HK-2 (cell line): ENCODE measurements at regions not wholly inside any gene's neighbourhood (a gene's known extent, or its start where the extent isn't known, plus 50 kb on each side); places are given as distances from the start of the nearest gene placed in this dataset.

Experiments
- DNase-seq: peaks from one replicate; pipeline ENCODE4 v3.0.0-alpha.2; 2018; ENCODE audit not compliant: unreplicated experiment

DNA sequence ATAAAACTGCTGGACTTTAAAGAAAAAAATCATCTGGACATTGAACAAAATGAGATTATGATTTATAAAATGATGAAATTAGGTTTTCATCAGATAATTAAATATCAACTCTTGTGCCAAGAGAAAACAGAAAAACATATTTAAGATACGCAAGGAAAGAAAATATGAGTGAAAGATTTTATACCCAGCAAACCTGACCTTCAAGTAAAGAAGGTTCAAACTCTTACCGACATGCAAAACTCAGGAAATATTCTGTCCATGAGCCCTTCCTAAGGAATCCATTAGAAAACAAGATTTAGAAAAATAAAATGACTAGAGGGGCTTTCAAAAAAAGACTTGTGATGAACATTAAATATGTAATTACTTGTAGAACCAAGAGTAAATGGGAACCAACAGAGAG is 257.2 kb upstream of the ARID1B start:
- no peak for DNase-seq

DNA sequence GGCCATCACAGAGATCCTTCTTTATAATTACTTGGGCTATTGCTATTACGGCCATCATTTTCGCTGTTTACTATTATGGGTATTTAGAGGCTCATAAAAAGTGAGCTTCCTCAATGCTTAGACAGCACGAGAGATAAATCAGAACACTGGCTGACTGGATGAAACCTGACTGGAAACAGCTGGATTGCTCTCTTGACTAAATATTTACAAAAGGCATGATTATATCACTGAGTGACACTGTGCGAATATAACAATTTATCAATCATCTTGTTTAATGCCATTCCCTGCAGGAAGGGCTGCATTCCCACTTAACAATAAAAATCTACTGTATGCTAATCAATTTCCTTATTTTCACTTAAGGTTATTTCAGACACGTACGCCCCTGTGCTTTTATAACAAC is 260.1 kb upstream of the ARID1B start:
- no peak for DNase-seq

DNA sequence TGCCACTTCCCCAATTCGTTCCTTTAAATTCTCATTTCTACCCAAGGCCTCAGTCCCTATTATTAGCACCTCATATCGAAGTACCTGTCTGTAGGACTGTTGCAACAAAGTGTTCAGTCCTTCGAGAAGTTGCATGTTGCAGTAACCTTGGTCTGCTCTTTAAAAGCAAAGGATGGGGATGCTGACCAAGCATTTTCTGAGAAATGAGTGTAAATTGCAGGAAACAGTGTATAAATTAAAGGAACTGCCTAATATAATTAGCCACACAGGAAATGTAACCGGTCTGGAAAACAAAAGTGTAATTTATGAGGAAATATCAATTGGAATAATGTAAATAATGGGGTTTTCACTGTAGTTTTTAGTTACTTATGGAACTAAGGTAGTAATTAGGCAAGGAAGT is 261.9 kb upstream of the ARID1B start:
- no peak for DNase-seq

DNA sequence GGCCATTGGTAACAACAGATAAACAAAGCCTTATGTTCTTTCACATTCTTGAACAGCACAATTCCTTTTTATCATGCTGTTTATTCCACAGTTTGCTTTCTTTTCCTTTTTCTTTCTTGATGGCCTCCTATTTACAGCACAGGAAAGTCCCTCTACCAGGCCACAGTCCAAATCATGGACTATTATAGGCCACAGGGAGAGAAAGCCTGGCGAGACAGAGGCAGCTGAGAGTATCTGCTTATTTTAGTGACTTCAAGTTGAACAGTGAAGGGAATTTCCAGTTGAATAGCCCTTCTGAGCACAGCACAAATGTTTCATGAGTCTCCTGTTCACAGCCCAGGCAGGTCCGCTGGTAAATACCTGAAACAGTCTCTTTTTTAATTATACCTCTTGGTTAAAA is 263.7 kb upstream of the ARID1B start:
- no peak for DNase-seq

DNA sequence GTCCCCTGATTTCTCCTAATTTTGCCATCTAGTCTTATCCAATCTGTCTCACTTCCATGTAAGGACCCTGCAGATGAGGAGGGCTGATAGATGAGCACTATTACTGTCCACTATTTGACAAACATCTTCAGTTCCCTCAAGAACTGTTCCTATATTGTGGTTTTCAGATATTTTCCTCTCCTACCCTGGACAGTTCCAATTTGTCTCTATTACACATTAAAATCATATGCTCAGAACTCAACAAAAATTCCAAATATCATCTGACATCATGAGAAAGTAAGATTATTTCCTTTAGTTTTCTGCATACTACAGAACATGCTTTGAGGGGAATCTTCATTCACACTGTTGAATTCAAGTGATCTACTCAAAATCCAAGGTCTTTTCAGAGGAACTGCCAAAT is 265.6 kb upstream of the ARID1B start:
- no peak for DNase-seq

DNA sequence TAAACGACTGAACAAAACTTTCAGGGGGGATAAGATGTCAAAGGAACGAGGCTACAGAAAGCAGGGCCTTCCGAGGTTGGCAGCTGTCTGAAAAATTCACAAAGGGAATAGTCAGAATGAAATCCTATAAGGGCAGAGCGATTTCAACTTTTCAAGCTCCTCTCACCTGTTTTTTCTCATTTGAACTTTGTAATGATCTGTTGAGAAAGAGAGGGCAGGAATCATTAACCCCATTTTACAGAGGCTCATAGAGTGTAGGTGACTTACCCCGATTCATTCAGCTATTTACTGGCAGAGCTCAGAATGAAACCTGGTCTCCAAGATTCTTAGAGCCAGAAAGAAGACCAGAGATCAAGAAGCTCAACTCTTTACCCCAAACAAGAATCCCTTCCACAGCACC is 266.1 kb upstream of the ARID1B start:
- DNase-seq, result no peak

DNA sequence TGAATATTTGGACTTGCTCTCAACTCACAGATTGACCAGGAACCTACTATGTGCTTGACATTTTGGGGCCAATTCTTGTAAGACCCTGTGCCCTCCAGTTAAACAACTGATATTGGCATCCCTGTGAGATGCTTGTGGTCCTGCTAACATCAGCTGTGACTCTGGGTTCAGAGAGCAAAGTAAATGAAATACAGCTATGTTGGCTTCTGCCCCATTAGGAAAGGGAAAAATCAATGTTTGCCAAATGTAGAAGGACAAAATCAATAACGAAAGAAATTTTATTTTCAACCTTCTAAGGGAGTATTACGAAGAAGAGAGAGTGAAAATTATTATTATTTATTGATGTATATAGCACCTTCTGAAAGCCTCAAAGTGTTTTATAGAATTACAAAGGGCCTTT is 266.9 kb upstream of the ARID1B start:
- DNase-seq, result no peak

DNA sequence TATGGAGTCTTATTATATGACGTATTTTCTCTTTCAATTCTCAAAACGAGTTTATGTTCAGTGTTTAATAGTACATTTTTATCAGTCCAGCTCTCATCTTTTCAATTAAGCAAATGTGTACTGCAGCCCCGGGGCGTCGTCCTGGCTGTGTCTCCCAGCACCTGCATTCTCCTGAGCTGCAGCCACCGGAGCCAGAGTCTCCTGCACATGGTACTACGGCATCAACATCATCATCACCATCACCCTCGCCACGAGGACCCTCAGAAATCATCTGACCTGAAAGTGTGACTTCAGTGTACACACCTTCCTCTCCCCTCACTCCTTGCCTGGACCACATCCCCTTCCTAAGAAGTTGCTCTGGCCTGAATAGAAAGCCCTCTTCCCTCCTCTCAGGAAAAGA is 267.7 kb upstream of the ARID1B start:
- no peak for DNase-seq

DNA sequence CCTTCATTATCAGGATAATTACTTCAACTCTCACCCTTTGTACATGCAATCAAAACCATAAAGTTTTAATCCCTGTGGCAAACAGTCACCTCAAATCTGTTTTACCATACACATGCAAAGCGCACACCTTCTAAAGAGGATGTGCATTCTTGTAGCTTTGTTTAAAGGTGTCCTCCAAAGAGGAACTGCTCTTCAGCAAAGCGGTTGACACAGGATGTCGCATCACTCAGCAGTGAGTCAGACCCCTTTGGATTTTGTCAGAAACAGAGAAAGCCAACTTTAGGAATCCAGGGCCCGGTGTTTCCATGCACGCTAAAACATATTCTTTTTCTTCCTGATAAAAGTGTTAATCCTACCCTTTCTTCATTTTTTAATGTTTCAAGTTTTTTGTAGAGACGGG is 268.3 kb upstream of the ARID1B start:
- DNase-seq, result no peak

DNA sequence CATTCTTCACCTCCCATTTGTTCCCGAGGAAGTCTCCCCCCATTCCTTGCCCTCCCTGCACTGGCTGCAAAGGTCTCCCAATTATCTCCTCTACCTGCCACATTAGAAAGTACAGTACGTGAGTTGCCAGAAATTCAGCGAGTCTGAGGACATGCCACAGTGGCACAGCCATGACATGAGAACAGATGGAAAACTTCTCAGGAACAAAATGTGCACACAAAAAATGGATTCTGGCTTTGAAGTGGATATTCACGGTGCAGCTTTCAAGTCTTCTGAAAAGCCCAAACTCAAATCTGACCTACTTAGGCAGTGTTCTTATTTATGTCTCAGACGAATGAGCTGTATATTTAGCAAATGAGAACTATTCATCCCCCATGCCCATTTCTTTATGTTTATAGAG is 269.1 kb upstream of the ARID1B start:
- DNase-seq, result no peak

DNA sequence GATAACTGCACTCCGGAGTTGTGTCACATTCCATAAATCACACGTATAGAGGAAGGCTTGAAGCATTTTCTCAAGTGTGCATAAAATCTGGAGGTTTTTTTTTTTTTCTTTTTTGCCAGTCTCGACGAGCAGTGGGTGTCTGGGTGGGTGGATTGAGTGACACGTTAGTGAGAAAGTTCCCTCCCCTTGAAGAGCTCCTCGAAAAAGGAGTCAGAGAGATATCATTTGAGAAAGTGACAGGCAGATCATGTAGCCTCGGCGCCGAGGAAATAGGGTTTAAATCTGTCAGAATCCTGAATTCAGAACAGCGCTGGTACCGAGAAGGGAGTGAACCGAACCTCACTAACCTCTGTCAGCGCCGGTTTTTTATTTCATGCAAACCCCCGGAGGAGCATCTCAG is 269.5 kb upstream of the ARID1B start:
- no peak for DNase-seq

DNA sequence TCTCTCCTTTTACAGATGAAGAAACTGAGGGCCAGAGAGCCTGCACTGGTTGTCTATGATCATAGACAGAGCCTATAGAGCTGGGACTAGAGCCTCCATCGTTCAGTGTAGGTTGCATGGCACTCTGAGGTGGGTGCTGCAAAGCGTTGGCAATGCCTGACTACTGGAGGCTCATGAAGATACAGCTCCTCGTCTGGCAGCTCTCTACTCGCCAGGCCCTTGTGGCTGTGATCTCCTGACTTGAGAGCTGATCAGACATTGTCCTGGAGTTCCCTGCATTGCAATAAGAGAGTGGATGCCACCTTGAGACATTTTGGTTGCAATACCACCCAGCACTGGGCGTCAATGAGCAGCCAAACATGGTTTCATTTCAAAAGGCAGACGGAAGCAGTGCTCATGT is 270.1 kb upstream of the ARID1B start:
- no peak for DNase-seq

DNA sequence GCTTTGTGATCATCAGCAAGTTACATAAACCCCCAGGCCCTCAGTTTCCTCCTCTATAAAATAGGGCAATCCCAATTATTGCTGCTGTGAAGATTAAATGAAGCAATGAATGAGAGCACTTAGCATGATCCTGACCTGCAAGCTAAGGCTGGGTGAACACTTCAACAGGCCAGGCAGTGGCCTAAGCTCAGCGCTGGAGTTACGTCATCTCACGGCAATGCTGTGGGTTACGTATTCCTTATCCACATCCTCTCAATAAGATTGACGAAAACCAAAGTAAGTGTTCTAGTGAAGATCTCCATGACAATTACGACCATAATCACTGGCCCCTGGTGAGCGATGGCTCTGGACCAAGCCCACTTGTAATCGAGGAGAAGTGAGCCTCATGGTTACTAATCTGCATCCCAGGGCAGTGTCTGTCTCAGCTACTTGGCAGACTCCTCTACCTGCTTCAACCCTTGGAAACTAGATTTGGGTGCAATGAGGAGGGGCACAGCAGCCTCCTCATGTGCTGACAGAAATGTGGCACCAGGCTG is 274.1 kb upstream of the ARID1B start:
- no peak for DNase-seq

DNA sequence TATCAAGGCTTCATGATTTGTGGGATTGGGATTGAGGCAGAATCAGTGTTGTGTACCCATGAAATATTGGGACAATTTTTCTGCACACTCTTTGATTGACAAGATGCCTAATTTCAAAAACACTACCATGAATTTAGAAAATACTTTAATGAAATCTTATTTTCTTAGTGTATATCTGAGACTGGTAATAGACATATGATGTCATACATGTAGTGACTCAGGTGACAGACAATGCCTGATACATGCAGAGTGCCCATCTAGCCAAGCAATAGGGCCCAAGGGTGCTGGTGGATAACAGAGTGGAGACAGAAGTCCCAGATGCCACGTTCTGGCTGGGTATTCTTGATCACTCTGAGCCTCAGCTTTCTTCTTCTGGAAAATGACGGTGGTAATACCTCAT is 279.6 kb upstream of the ARID1B start:
- DNase-seq, result no peak

DNA sequence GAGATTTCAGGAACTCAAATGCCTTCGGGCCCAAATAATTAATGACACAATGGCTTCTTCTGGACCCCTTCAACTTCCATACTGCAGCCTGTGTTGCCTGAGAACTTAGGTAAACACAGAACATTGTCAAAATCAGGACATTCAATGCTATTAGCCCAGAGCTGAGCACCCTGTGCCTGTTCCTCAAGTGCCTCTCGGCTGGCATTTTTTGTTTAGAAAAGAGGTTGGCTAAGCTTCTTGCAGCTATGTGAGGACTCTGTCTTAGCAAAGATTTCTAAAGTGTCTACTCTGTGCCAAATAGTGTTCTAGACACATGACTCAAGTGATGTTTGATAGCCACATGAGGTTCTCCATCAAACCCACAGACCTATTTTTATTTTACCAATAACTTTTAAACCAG is 289.3 kb upstream of the ARID1B start:
- DNase-seq, result no peak

DNA sequence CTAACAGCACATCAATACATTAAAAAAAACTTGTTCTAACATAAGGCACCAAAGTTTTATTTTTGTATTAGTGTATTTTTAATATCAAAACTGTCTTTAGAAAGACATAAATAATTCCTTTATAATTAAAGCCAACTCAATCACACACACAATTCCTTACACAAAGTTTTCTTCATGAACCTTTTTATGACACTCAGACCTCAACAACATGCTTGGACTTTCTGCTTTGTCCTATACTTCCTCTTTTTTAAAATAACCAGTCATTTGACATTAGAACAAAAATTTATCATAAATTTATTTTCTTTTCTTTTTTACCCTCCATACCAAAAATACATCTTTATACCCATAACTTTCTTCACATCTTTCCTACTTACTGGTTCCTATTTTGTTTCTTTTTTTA is 292.0 kb upstream of the ARID1B start:
- no peak for DNase-seq

DNA sequence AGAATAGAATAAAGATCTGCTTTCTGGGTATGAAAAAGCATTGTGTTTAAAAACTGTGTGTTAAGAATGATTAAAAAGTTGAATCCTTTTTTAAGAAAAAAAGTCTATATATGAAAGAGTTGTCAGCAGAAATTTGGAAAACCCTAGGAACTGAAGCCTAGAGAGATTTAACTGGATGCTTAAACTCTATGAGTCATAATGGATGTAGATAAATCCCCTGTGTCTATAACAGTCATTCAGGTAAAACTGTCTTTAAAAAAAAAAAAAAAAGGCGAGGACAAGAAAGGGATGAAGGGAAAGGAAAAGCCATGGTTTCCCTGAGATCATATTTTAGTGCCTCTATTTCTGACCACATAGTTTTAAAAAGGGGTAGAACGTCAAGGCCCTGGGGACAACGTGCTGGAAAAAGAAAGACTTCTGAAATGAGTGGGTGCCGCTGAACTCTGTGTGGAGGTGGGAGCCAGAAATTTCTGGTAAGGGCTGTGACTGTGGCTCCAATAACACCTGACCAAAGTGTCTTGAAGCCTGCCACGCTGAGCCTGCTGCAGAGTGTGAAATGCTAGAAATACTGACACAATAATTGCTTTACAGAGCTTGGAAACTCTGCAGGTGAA is 302.6 kb upstream of the ARID1B start:
- no peak for DNase-seq

DNA sequence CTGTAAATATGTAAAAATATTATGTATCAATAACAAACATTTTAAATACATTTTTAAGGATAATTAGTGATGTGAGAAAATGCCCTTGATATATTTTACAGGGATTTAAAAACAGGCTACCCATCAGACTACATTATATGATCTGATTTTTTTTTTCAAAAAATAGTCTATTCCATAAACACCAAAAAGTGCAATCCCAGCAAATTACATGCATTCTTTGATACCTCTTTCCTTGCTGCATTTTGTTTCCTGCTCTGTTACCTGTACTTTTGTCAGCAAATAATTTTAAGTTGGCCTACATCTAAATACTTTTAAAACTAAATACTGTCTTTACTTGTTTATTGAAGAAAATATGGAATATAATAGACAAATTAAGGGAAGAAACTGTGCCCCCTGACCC is 306.2 kb upstream of the ARID1B start:
- no peak for DNase-seq

DNA sequence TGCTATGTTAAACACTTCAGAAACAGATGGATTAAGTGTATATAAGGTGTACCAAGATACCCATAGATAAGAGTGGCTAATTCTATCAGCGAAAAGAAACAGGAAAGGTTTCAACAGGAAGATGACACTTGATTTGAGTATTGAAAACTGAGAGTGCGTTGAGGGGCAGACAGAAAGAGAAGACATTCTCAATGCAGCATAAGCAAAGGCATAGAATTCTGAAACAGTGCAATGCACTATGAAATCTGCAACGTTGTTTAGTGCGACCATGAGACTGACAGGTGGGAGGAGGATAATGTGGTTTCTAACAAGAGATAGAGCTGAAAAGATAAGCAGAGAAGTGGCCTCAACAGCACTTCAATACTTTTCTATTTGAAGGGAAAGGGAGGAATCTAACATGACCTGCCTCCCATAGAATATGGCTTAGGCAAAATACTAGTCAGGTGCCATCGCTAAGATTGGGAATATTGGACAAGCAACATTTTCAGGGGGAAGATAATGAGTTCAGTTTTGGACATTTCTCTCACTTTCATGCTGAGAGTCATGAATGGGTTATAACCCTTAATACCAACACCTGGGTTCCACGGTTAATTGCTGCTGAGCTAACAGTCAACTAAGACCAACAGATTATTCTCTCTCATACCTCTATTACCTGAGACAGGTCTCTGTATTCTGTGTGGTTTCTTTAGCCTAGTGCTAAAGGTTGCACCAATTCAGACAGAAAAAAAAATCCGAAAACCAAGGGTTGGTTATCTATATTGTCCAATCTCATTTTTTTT is 312.9 kb upstream of the ARID1B start:
- no peak for DNase-seq

DNA sequence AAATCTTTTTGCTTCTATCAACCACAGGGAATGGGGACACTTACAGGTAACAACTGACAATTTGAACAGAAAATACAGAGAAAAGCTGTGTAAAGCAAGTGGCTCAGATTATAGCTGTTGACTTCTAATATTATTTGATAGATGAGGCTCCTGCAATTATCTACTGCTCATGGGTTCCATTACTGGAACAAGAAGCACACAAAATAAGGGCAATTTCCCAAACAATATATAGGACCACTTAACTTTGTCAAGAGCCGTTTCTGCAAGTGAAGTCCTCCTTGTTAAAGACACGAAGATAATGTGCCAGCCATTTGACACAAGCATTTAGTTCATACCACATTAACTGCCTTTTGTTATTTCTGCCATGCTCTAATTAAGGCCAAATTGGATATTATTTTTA is 315.5 kb upstream of the ARID1B start:
- no peak for DNase-seq

DNA sequence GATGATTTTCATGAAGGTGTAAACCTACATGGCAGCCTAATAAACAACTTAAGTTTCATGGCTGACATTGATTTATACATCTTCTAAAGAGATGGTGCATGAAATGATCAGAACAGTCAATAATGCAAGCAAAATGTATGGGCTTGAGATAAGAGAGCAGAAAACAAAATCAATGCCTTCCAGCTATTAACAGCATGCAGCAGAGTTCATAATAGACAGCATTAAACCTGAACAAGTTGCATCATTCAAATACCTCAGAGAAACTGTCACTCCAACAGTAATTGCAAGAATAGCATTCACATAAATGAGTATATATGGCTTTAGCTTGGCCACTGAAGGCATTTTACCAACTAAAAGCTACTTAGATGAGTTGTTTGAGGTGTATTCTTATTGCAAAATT is 319.6 kb upstream of the ARID1B start:
- DNase-seq, result no peak

DNA sequence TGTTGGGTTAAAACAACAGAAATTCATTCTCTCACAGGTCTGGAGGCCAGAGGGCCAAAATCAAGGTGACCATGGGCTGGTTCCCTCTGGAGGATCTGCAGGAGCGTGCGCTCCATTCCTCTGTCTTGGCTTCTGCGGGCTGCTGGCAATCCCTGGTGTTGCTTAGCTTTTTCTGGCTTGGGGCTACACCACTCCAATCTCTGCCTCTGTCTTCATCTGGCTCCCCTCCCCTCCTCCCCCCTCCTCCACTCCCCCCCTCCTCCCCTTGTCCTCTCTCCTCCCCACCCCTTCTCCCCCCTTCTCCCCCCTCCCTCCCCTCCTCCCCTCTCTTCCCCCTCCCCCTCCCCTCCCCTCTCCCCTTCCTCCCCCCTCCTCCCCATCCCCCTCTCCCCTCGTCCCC is 321.3 kb upstream of the ARID1B start:
- DNase-seq, result no peak

DNA sequence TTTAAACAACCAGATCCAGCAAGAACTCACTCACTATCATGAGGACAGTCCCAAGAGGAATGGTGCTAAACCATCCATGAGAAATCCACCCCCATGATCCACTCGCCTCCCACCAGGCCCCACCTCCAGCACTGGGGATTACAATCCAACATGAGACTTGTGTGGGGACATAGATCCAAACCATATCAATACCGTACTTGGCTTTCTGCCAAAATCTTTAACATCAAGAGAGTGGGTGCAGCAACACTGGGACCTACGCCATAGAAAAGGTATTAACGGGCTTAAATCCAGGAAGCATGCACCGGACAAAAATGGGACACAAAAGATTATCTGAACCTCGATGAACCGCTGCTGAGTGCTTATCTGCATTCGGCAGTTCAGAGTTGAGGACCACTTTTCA is 322.3 kb upstream of the ARID1B start:
- no peak for DNase-seq

DNA sequence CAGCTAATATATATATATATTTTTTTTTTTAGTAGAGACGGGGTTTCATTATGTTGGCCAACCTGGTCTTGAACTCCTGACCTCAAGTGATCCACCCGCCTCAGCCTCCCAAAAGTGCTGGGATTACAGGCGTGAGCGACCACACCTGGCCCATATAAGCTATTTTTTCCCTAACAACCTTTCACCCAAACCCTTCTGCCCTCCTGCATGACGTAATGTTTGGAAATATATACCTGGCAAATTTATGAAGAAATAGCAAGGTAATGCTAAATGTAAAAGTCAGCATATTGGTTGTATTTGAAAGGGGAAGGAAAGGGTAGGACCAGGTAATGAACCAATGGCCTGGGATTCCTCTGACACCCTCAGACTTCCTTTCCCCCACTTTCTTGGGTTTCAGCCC is 325.5 kb upstream of the ARID1B start:
- no peak for DNase-seq
